ENCODE measurements at regions not wholly inside any gene's neighbourhood (a gene's known extent, or its start where the extent isn't known, plus 50 kb on each side); places are given as distances from the start of the nearest gene placed in this dataset.

DNA sequence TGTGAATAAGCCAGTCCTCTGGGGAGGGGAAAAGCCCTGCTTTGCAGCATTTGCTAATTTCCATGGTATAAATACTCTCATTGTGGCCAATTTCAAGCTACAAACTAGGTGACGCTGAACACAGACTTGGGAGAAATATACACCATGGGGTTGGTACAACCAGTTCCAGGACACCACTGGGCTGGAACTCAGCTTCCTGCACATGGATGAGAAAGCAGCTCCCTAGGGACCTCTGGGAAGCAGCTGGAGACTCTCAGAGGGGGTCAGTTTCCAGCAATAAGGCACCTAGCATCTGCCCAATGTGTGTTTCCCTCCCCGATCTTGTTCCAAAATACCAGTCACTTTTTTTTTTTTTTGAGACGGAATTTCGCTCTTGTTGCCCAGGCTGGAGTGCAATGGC lies 56.8 kb upstream of the WDR11 start:
- no peak overlapping the region for H3K4me2 ChIP-seq (ENCODE audit: control insufficient read depth, insufficient read depth)
- ChIA-PET CTCF (no interaction called here), RAD21 (ENCODE audit: unreplicated experiment) (no interaction called here), SMC1A (ENCODE audit: uncharacterized antibody, unreplicated experiment) (no interaction called here), POLR2A (no interaction called here)
- H3K27me3 ChIP-seq (replicated peaks in 1 of 2; ENCODE audit: control insufficient read depth in 2 of 2, insufficient read depth in 2 of 2, low read length in 1 of 2), result no peaks in the 10 kb centered on the region
- H3K79me2 ChIP-seq (ENCODE audit: control insufficient read depth, insufficient read depth, low read length), result no peaks in the 10 kb centered on the region
- TF ChIP-seq BHLHE40 (IDR thresholded peaks at IDR 0.05; ENCODE audit: borderline replicate concordance in 1 of 2, low read depth in 2 of 2, low read length in 1 of 2), result no peak
- TF ChIP-seq, protein P1, sequence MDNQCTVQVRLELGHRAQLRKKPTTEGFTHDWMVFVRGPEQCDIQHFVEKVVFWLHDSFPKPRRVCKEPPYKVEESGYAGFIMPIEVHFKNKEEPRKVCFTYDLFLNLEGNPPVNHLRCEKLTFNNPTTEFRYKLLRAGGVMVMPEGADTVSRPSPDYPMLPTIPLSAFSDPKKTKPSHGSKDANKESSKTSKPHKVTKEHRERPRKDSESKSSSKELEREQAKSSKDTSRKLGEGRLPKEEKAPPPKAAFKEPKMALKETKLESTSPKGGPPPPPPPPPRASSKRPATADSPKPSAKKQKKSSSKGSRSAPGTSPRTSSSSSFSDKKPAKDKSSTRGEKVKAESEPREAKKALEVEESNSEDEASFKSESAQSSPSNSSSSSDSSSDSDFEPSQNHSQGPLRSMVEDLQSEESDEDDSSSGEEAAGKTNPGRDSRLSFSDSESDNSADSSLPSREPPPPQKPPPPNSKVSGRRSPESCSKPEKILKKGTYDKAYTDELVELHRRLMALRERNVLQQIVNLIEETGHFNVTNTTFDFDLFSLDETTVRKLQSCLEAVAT (IDR thresholded peaks at IDR 0.05), result no peak
- TF ChIP-seq PAX8 (IDR thresholded peaks at IDR 0.05), result no peak
- TF ChIP-seq SREBF2 (IDR thresholded peaks at IDR 0.05; ENCODE audit: low read length), result no peak
- TF ChIP-seq, protein P2, sequence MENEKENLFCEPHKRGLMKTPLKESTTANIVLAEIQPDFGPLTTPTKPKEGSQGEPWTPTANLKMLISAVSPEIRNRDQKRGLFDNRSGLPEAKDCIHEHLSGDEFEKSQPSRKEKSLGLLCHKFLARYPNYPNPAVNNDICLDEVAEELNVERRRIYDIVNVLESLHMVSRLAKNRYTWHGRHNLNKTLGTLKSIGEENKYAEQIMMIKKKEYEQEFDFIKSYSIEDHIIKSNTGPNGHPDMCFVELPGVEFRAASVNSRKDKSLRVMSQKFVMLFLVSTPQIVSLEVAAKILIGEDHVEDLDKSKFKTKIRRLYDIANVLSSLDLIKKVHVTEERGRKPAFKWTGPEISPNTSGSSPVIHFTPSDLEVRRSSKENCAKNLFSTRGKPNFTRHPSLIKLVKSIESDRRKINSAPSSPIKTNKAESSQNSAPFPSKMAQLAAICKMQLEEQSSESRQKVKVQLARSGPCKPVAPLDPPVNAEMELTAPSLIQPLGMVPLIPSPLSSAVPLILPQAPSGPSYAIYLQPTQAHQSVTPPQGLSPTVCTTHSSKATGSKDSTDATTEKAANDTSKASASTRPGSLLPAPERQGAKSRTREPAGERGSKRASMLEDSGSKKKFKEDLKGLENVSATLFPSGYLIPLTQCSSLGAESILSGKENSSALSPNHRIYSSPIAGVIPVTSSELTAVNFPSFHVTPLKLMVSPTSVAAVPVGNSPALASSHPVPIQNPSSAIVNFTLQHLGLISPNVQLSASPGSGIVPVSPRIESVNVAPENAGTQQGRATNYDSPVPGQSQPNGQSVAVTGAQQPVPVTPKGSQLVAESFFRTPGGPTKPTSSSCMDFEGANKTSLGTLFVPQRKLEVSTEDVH (IDR thresholded peaks at IDR 0.05; ENCODE audit: low read depth, partially characterized antibody), result no peak
- no peak for TF ChIP-seq BMI1 (IDR thresholded peaks at IDR 0.05; ENCODE audit: borderline replicate concordance)
- TF ChIP-seq, protein P3, sequence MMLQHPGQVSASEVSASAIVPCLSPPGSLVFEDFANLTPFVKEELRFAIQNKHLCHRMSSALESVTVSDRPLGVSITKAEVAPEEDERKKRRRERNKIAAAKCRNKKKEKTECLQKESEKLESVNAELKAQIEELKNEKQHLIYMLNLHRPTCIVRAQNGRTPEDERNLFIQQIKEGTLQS (IDR thresholded peaks at IDR 0.05; ENCODE audit: borderline replicate concordance, extremely low read depth, low read depth, low read length), result no peak
- TF ChIP-seq, protein P4, sequence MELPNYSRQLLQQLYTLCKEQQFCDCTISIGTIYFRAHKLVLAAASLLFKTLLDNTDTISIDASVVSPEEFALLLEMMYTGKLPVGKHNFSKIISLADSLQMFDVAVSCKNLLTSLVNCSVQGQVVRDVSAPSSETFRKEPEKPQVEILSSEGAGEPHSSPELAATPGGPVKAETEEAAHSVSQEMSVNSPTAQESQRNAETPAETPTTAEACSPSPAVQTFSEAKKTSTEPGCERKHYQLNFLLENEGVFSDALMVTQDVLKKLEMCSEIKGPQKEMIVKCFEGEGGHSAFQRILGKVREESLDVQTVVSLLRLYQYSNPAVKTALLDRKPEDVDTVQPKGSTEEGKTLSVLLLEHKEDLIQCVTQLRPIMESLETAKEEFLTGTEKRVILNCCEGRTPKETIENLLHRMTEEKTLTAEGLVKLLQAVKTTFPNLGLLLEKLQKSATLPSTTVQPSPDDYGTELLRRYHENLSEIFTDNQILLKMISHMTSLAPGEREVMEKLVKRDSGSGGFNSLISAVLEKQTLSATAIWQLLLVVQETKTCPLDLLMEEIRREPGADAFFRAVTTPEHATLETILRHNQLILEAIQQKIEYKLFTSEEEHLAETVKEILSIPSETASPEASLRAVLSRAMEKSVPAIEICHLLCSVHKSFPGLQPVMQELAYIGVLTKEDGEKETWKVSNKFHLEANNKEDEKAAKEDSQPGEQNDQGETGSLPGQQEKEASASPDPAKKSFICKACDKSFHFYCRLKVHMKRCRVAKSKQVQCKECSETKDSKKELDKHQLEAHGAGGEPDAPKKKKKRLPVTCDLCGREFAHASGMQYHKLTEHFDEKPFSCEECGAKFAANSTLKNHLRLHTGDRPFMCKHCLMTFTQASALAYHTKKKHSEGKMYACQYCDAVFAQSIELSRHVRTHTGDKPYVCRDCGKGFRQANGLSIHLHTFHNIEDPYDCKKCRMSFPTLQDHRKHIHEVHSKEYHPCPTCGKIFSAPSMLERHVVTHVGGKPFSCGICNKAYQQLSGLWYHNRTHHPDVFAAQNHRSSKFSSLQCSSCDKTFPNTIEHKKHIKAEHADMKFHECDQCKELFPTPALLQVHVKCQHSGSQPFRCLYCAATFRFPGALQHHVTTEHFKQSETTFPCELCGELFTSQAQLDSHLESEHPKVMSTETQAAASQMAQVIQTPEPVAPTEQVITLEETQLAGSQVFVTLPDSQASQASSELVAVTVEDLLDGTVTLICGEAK (IDR thresholded peaks at IDR 0.05; ENCODE audit: borderline replicate concordance), result no peak
- TF ChIP-seq TARDBP (IDR thresholded peaks at IDR 0.05; ENCODE audit: borderline replicate concordance), result no peak
- TF ChIP-seq NFIC (IDR thresholded peaks at IDR 0.05; ENCODE audit: low read depth, low read length), result no peak
- DNase-seq (ENCODE audit: low read depth, low spot score) (no peak), FAIRE-seq (no peak), ATAC-seq (no peak)
- H3K9me3 ChIP-seq (replicated peaks; ENCODE audit: control insufficient read depth, insufficient read depth, low read length), result no peaks in the 10 kb centered on the region
- H2AFZ ChIP-seq (ENCODE audit: control insufficient read depth, low read depth, low read length), result no peak overlapping the region
- BruUV-seq (replicated peaks), result no TSS peak
- H4K20me1 ChIP-seq (ENCODE audit: control insufficient read depth, insufficient read depth), result no peaks in the 10 kb centered on the region
- no peaks in the 10 kb centered on the region for H3K4me1 ChIP-seq (ENCODE audit: control insufficient read depth, insufficient read depth, low read length)
- intact Hi-C loops (cut with micrococcal nuclease; ENCODE audit: unreplicated experiment) (no loop called here), in situ Hi-C loops (cut with MboI) (no loop called here)
- H3K36me3 ChIP-seq (ENCODE audit: control insufficient read depth in 2 of 2, insufficient read depth in 2 of 2, low read length in 1 of 2), result no peaks in the 10 kb centered on the region
- H3K9ac ChIP-seq (ENCODE audit: control insufficient read depth, insufficient read depth, low read length), result no peak overlapping the region
- WGBS (ENCODE audit: insufficient coverage, insufficient replicate concordance, low lambda C conversion rate, missing lambda C conversion rate), result 26% methylated on average over 3 of the region's 4 CpGs
- no peak overlapping the region for H3K27ac ChIP-seq (ENCODE audit: control insufficient read depth, insufficient read depth)
- no peak overlapping the region for H3K4me3 ChIP-seq

Data from GM12878 (cell line).